GM13976 (cell line): ENCODE measurements at regions not wholly inside any gene's neighbourhood (a gene's known extent, or its start where the extent isn't known, plus 50 kb on each side); places are given as distances from the start of the nearest gene placed in this dataset.
A peak's percentile ranks its signal among the peaks of the same experiment; 100 is the strongest.

Experiments
- DNase-seq: peaks from one replicate; pipeline ENCODE4 v3.0.0; 2012; ENCODE audit warnings: low spot score
- CTCF ChIP-seq: IDR thresholded peaks from 2 replicates; pipeline ENCODE4 v1.5.1; 2012; ENCODE audit warnings: borderline replicate concordance, mild to moderate bottlenecking; ENCODE audit not compliant: insufficient read depth; ENCODE audit errors: extremely low read depth, missing control alignments, control extremely low read depth
- in situ Hi-C: fragments of 300-500 bp; cut with MboI; formaldehyde crosslinking; loops from one replicate; pipeline ENCODE4 v1.12.0; 2022; ENCODE audit warnings: low sequenced_read_pairs, mixed read lengths, inconsistent platforms; ENCODE audit not compliant: unreplicated experiment

- in situ Hi-C loops: no loop called here
- TF ChIP-seq CTCF: no peak
- DNase-seq: no peak
These were observed 284.8 kb upstream of the DMRT1 start for GRCh38 chr9:556675-557074.

- in situ Hi-C loops: no loop called here
- TF ChIP-seq CTCF: no peak
- DNase-seq: no peak
These were observed 283.8 kb upstream of the DMRT1 start for GRCh38 chr9:557601-558201.

- no peak for DNase-seq
- in situ Hi-C loops: no loop called here
- no peak for TF ChIP-seq CTCF
These were observed 280.1 kb upstream of the DMRT1 start for GRCh38 chr9:561427-561826.

GRCh38 chr9:563200-563599, 278.3 kb upstream of the DMRT1 start:
- TF ChIP-seq CTCF: no peak
- in situ Hi-C loops: no loop called here
- DNase-seq: no peak

GRCh38 chr9:565528-565927, 276.0 kb upstream of the DMRT1 start:
- TF ChIP-seq CTCF: no peak
- in situ Hi-C loops: no loop called here
- no peak for DNase-seq

GRCh38 chr9:567128-567746, 274.3 kb upstream of the DMRT1 start:
- peak; percentile 43 for DNase-seq
- no peak for TF ChIP-seq CTCF
- in situ Hi-C loops: no loop called here
